Transverse colon (tissue), 4 donors: ENCODE measurements at regions not wholly inside any gene's neighbourhood (a gene's known extent, or its start where the extent isn't known, plus 50 kb on each side); places are given as distances from the start of the nearest gene placed in this dataset.

Experiments used
- DNase-seq: peaks from one replicate; pipeline ENCODE4 v3.0.0-alpha.2; 2019
- H3K27ac ChIP-seq, 4 donors: fragments of 200-600 bp; sonication (generic); 2 replicates each; pipeline ENCODE4 v1.5.1; 2016 to 2018; ENCODE audit warnings: inconsistent platforms in 4 of 4
- H3K27me3 ChIP-seq: fragments of 200-600 bp; sonication (generic); 2 replicates; pipeline ENCODE4 v1.5.1; 2017; ENCODE audit warnings: inconsistent platforms
- H3K36me3 ChIP-seq, 4 donors: fragments of 200-600 bp; sonication (generic); 2 replicates each; pipeline ENCODE4 v1.5.1; 2017 to 2019; ENCODE audit warnings: inconsistent platforms in 4 of 4
- H3K4me1 ChIP-seq, 4 donors: fragments of 200-600 bp; sonication (generic); 2 replicates each; pipeline ENCODE4 v1.5.1; 2017 to 2020; ENCODE audit warnings: inconsistent platforms in 4 of 4
- H3K4me3 ChIP-seq, 4 donors: fragments of 200-600 bp; sonication (generic); 1 replicate in 1 of 4; 2 replicates in 3 of 4; pipeline versions ENCODE4 v1.5.1 to v1.6.1; 2017 to 2019; ENCODE audit warnings: inconsistent platforms in 4 of 4
- H3K9me3 ChIP-seq, 2 donors: fragments of 200-600 bp; sonication (generic); 2 replicates each; pipeline ENCODE4 v1.5.1; 2017 to 2019; ENCODE audit warnings: inconsistent platforms in 2 of 2
- CTCF ChIP-seq, 5 experiments: fragments of 200-600 bp in 3 of 5; fragments of 450-650 bp in 2 of 5; sonication (generic) in 3 of 5; IDR thresholded peaks; 1 replicate in 2 of 5; 2 replicates in 3 of 5; pipeline ENCODE4 v1.5.1; 2016 to 2017; ENCODE audit warnings: antibody characterized with exemption in 5 of 5, inconsistent platforms in 3 of 5, mild to moderate bottlenecking in 2 of 5, moderate library complexity in 1 of 5
- EP300 ChIP-seq: sonication (generic); formaldehyde crosslinking; IDR thresholded peaks from one replicate; pipeline ENCODE4 v1.6.1; 2017; ENCODE audit warnings: antibody characterized with exemption, low read depth
- POLR2A ChIP-seq: fragments of 450-650 bp; IDR thresholded peaks from one replicate; pipeline ENCODE4 v1.6.1; 2016; ENCODE audit warnings: antibody characterized with exemption, mild to moderate bottlenecking, moderate library complexity
- POLR2AphosphoS5 ChIP-seq, 3 donors: sonication (generic); formaldehyde crosslinking; IDR thresholded peaks; one replicate each; pipeline ENCODE4 v1.6.1; 2016; ENCODE audit warnings: antibody characterized with exemption in 3 of 3
- WGBS, 2 donors: methylation state at CpG; one replicate each; pipeline ENCODE4 v1.1.5; 2018; ENCODE audit warnings: low coverage in 1 of 2; 5-methylcytosine and 5-hydroxymethylcytosine counted together
- in situ Hi-C, 4 donors: fragments of 200-750 bp; cut with MboI; loops; one replicate each; pipeline versions ENCODE4 v1.15.0 to v1.15.1; 2017; ENCODE audit warnings: low sequenced_read_pairs in 3 of 4, low pct_ligation_motif_present in 1 of 4, low pct_unique_long_range_greater_than_20kb in 1 of 4
- intact Hi-C: fragments of 100-400 bp; cut with DNase I; formaldehyde crosslinking; loops from one replicate; pipeline ENCODE4 v1.15.1; 2023; ENCODE audit warnings: low total_unique reads

GRCh38 chr12:93043877-93044209, 114.7 kb upstream of the EEA1 start:
- Histone ChIP-seq H3K36me3 (no peaks in the 10 kb centered on the region), H3K27me3 (no peaks in the 10 kb centered on the region), H3K9me3 (no peaks in the 10 kb centered on the region), H3K27ac (no peak overlapping the region), H3K4me1 (peaks cover 6 to 19% (median 14%) of the 10 kb centered on the region in 4 donors), H3K4me3 (no peak overlapping the region)
- DNase-seq: no peak
- in situ Hi-C loops (no loop called here), intact Hi-C loops (no loop called here)
- no peak for TF ChIP-seq CTCF (IDR thresholded peaks at IDR 0.05)
- TF ChIP-seq EP300: no peak
- TF ChIP-seq POLR2A: no peak
- TF ChIP-seq POLR2AphosphoS5 (IDR thresholded peaks at IDR 0.05): no peak
- WGBS, 2 donors: 91 to 100% methylated on average over 3 of the region's 3 CpGs

- in situ Hi-C loops (no loop called here), intact Hi-C loops (no loop called here)
- no peaks in the 10 kb centered on the region for H3K36me3 ChIP-seq
- no peaks in the 10 kb centered on the region for H3K9me3 ChIP-seq
- H3K4me1 ChIP-seq: peaks cover 6 to 16% (median 13%) of the 10 kb centered on the region in 4 donors
- 92 to 100% methylated on average over 1 of the region's 1 CpG for WGBS, 2 donors
- no peak for TF ChIP-seq POLR2A
- TF ChIP-seq CTCF (IDR thresholded peaks at IDR 0.05): no peak
- no peak for TF ChIP-seq POLR2AphosphoS5 (IDR thresholded peaks at IDR 0.05)
- TF ChIP-seq EP300: no peak
- no peaks in the 10 kb centered on the region for H3K27me3 ChIP-seq
- DNase-seq: no peak
- H3K27ac ChIP-seq: no peak overlapping the region
- no peak overlapping the region for H3K4me3 ChIP-seq
These were observed 118.0 kb upstream of the EEA1 start for GRCh38 chr12:93047118-93047517.

- TF ChIP-seq POLR2A (no peak), CTCF (IDR thresholded peaks at IDR 0.05) (no peak), EP300 (no peak), POLR2AphosphoS5 (IDR thresholded peaks at IDR 0.05) (no peak)
- Histone ChIP-seq H3K27ac (no peak overlapping the region), H3K27me3 (no peaks in the 10 kb centered on the region), H3K9me3 (no peaks in the 10 kb centered on the region), H3K4me1 (peaks cover 0 to 1% (median under 1%) of the 10 kb centered on the region in 4 donors), H3K36me3 (no peaks in the 10 kb centered on the region), H3K4me3 (no peak overlapping the region)
- in situ Hi-C loops: no loop called here
- no peak for DNase-seq
- 72 to 85% methylated on average over 2 to 3 of the region's 3 CpGs for WGBS, 2 donors
- intact Hi-C loops: no loop called here
These were observed 119.6 kb upstream of the EEA1 start for GRCh38 chr12:93048656-93049055.

- Histone ChIP-seq H3K9me3 (no peaks in the 10 kb centered on the region), H3K4me3 (no peak overlapping the region), H3K4me1 (no peaks in the 10 kb centered on the region), H3K36me3 (no peaks in the 10 kb centered on the region), H3K27me3 (no peaks in the 10 kb centered on the region), H3K27ac (no peak overlapping the region)
- DNase-seq: no peak
- intact Hi-C loops: no loop called here
- 60 to 73% methylated on average over 3 of the region's 3 CpGs for WGBS, 2 donors
- TF ChIP-seq CTCF (IDR thresholded peaks at IDR 0.05) (no peak), POLR2AphosphoS5 (IDR thresholded peaks at IDR 0.05) (no peak), EP300 (no peak), POLR2A (no peak)
- in situ Hi-C loops: no loop called here
These were observed 121.1 kb upstream of the EEA1 start for GRCh38 chr12:93050026-93050747.
